ENCODE measurements at regions not wholly inside any gene's neighbourhood (a gene's known extent, or its start where the extent isn't known, plus 50 kb on each side); places are given as distances from the start of the nearest gene placed in this dataset.
"Not testable (repeated sequence)": the region's sequence is repeated elsewhere in the genome, so short reads cannot be mapped to it uniquely, and the experiment has no call there.

DNA sequence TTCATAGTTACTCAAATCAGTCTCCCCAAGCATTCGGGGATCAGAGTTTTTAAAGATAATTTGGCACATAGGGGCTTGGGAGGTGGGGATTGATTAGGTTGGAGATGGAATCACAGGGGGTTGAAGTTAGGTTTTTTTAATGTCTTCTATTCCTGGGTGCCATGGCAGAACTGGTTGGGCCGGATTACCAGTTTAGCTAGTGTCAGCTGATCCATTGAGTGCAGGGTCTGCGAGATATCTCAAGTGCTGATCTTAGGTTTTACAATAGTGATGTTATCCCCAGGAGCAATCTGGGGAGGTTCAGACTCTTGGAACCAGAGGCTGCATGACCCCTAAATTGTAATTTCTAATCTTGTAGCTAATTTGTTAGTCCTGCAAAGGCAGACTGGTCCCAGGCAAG lies 163.5 kb upstream of the ATP10A start:
- DNase-seq (ENCODE audit: low read depth) = not testable (repeated sequence)

DNA sequence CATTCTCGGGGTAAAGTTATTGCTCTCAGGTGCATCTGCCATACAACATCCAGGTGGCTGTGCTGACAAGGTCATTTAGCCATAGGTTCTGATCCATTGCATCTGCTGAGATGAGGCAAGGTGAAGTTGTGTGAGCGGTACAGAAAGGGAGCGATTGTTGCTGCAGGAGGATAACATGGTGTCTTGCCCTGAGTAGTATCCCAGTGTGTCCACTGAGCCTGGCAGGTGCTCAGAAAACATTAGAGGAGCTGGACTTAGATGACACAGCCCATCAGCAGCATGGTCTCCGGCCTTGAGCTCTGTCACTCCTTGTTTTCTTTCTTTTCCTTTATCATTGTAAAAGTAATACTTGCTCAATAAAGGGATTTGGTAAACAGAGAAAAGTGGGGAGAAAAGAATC lies 161.1 kb upstream of the ATP10A start:
- no peak for DNase-seq (ENCODE audit: low read depth)

DNA sequence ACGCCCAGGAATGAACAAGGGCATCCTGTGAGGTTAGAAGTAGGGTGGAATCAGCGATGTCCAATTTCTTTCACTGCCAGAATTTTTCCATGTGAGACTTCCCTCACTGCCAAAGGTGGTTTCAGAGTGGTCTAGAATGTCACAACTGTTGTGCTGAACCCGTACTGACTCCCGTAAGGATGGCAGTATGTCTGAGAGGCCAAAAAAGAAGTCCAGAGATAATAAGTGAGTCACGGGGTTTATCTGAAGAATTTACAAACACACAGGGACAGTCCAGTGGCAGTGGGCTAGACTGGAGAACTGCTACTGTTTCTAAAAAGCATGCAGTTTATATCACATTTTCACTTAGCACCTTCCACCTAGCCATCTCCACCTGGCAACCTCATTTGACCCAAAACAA lies 160.6 kb upstream of the ATP10A start:
- DNase-seq (ENCODE audit: low read depth) = no peak

DNA sequence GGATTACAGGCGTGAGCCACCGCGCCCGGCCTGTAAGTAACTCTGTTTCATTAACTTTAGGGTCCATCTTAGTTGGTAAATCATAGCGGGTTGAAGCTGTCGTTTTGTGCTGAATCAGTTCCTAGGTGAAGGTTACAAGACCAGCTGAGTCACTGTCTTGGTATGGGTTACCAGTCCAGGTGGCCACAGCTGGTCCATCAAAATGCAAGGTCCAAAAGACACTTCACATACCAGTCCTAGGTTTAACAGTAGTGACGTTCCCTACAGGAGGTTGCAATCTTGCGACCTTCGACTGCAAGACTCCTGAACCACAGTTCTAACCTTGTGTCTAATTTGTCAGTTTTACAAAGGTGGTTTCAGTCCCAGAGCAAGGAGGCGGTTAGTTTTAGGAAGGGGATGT lies 160.1 kb upstream of the ATP10A start:
- DNase-seq (ENCODE audit: low read depth) = no peak

DNA sequence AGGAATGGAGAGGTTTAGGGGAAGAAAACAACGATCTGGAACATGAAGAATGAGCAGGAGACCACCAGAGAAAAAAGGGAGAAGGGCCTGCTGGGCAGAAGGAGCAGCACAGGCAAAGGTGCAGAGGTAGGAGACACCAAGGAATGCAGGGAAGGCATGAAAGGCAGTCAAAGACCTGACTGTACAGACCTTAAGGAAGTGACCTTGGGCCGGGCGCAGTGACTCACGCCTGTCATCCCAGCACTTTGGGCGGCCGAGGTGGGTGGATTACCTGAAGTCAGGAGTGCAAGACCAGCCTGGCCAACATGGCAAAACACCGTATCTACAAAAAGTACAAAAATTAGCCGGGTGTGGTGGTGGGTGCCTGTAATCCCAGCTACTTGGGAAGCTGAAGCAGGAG lies 157.7 kb upstream of the ATP10A start:
- DNase-seq (ENCODE audit: low read depth) = no peak

DNA sequence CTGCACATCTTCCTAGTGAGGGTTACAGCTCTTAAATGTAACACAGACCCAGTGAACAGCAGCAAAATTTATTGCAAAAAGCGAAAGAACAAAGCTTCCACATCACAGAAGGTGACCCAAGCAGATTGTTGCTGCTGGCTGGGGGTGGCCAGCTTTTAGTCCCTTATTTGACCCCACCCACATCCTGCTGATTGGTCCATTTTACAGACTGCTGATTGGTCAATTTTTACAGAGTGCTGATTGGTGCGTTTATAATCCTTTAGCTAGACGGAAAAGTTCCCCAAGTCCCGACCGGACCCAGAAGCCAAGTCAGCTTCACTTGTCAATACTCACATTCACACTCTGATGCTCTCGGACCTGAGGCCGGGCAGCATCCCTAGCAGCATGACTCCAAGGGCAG lies 154.5 kb upstream of the ATP10A start:
- DNase-seq (ENCODE audit: low read depth) = no peak

DNA sequence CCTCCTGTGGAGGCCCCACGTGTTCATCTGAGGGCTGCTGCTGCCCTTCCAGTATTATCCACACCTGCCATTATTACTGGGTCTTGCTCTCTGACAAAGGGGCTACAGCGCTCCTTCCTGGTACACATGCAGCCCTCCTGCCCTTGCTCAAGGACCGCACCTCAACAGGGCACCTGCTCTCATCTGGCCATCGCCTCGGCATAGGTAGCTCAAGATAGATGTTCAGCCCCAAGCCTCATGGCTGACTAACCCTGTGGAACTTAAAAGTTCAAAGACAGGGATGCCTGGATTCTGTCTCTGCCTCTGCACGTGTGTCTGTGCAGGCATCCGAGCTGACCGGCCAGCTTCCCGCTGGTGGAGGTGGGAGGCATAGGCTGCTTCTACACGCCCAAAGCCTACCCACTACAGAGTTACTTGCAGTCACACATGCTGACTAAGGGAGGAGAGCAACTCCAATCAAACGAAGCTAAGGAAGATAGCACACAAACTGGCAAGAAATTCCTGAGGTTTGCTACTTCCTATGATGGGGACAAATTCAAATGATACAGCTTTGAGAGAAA lies 152.5 kb upstream of the ATP10A start:
- no peak for DNase-seq (ENCODE audit: low read depth)

DNA sequence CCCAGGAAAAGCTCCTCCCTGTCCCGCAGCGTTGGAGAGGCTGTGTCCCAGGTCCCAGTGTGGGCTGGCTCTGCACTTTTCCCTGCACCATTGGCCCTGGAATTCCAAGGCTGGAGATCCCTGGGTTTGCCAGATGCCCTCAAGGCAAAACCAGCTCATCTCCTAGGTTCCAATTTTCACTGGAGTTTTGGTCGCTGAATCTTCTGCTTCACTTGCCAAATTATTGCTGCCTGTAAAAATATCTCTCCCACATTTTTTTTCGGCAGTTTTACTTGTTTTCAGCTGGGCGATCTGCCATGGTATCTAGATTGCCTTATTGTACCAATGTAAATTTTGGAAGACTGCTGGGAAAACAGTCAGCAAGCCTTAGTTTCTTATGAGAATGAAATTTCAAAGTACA lies 150.9 kb upstream of the ATP10A start:
- DNase-seq (ENCODE audit: low read depth) = peak; percentile 79

DNA sequence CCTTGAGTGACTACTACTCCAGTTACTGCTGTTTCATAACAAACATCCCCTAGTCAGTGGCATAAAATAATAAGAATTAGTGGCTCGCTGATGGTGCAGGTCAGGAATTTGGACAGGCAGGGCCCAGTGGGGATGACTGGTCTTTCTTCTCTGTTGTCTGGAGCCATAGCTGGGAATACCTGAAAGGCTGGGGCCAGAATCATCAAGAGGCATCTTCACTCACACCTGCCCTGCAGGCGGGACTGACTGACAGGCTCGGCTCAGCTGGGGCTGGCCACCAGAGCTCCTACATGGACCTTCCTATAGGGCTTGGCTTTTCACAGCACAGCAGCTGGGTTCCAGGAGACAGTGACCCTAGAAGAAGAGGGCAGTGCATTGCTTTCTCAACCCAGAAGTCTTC lies 148.8 kb upstream of the ATP10A start:
- no peak for DNase-seq (ENCODE audit: low read depth)

DNA sequence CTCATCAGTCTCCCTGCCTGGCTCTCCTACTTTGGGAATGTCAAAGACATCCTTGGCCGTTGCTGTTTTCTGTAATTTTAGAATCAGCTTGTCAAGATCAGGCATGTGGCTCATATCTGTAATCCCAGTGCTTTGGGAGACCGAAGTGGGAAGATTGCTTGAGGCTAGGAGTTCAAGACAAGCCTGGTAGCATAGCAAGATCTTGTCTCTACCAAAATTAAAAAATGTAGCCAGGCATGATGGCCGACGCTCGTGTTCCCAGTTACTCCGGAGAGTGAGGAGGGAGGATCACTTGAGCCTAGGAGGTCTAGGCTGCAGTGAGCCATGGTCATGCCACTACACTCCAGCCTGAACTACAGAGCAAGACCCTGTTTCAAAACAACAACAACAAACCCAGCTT lies 144.0 kb upstream of the ATP10A start:
- no peak for DNase-seq (ENCODE audit: low read depth)

DNA sequence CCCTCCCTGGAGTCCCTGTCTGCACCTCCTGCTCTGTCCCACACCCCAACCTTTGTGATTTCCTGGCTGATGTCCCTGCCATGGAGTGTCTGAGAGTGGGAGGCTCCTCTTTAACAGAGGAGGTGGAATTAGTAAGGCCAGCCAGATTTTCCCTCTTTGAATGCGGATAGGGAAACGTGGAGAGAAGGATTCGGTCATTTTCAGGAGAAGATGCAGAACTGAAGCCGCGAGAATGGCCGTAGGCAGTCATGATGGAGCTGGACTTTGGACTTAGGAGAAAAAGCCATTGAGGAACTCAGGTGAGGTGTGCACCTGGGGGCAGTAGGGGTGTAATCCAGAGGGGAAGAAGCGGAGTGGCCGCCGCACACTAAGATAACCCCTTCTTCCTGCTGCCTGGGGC lies 138.1 kb upstream of the ATP10A start:
- DNase-seq (ENCODE audit: low read depth) = no peak

DNA sequence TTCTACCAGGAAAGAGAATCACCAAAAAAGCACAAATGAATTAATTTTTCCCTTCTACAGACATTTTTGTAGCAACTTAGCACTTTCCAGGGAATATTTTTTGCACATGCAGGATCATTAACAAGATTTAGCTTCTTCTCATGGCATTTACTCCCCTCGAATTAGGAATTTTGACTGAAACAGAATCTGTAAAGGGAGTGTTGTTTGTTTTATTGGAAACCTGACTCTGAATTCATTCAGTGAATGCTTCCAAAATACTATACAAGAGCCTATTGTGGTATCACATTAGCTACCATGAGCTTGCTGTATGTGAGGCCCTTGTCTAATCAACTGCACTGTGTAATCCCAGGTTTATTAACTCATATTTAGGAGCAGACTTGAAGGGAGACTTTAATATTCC lies 130.4 kb upstream of the ATP10A start:
- no peak for DNase-seq (ENCODE audit: low read depth)

DNA sequence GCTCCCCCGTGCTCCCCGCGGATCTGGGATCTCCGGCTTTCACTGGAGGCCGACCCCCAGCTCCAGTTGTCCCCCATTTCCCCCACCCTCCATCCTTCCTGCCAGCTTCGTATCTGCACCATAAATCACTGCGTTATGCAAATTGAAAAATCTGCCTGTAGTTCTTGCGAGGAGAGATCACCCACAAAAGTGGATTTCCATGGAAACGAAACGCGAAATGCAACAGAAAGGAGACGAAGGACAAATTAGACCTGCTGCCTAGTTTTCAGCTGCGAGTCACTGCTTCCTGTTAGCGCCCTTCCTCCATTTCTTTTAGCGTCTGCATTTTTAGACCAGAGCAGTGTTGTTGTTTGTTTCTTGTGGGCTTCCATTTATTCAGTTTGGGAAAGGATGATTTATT lies 127.1 kb upstream of the ATP10A start:
- DNase-seq (ENCODE audit: low read depth) = no peak

DNA sequence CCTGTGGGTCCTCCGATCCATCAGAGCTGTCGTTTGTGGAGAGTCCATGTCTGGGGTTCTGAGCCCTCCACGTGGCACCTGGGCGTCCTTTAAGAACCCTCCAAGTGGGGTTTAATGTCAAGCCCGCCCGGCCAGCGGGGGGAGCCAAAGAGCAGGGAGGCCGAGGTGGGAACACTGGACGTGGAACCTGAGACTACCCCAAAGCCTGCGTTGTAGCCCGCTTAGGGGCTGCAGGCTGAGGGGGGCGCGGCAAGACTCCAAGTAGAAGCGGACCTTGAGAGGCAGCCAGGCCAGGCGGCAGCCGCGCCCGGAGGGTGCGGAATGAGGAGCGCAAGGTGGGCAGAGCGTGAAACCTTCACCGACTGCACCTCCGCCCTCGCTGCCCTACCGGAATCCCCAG lies 126.2 kb upstream of the ATP10A start:
- no peak for DNase-seq (ENCODE audit: low read depth)

DNA sequence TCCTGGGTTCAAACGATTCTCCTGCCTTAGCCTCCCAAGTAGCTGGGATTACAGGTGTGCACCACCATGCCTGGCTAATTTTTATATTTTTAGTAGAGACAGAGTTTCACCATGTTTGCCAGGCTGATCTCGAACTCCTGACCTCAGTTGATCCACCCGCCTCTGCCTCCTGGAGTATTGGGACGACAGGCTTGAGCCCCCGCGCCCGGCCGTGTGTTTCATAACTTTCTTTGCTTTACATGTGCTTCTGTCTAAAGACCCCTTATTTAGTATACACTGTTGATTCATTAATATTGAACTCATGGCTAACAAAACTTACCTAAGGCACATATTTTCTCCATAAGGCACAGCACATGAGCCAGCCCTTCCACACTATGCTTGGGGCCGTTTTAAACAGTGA lies 125.6 kb upstream of the ATP10A start:
- not testable (repeated sequence) for DNase-seq (ENCODE audit: low read depth)

DNA sequence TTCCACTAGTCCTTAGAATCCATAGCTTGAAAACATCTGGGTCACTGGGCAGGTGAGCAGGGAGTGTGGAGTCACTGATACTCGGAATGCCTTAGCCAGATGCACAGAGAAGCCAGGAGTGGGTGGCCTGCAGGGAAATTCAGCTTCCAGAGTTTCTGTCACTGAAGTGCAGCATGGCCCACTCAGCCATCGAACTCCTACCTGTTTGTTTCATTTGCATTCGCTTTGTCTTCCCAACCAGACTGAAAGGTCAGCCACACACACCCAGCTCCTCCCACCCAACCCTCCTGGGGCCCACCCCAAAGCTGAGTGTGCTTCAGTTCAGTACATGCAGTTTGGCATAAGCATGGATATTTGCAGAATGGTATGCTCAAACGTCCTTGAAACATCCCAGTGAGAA lies 124.5 kb upstream of the ATP10A start:
- DNase-seq (ENCODE audit: low read depth) = no peak

DNA sequence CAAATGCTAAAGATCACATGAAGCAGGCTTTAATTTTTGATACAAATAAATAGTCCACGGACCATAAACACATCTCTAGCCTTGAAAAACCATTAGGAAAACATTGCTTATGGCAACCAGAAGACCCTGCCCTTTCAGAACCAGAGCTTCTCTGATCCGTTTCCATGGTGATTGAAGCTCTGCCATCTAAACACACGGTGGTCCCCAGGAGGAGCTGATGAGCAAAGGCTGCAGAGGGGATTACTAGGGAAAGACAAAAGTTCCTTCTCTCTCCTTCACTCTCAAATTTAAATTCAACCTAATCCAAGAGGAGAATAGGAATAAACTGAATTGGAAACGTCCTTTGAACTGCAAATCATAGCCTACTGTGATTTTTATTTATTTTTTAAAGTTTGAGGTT lies 122.0 kb upstream of the ATP10A start:
- DNase-seq (ENCODE audit: low read depth) = no peak

DNA sequence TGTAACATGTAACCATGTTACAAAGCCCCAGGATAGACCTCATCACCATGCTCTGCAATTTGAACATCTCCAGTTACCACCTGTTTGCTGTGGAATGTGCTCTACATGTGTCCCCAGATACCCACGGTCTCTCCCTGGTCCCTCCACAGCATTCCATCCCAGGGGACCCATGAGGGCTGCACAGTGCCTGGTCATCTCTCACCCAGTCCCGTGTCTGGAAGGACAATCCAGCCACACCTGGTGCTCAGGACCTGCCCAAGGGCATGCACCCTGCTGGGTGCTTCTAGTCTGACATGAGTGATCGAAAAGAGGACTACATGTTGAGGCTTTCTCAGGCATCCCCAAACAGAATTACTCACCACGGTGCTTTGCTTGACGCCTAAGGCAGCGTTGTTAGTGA lies 119.6 kb upstream of the ATP10A start:
- no peak for DNase-seq (ENCODE audit: low read depth)

DNA sequence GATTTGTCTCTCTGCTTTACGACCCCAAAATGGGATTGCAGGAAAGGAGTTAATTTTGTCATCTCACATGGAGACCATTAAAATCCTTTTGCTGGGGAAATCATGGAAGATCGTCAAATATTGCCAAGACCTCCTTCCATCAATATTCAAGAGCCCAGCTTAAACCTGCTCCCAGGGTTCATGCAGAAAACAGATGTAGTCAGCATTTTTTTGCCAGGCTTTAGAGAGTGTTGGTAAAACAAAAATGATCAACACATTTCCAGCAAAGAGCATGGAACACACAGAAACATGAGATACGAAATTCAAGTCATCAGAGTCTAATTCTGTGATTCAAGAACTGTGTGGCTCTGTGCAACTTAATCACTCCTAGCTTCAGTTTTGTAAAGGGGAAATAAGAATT lies 118.0 kb upstream of the ATP10A start:
- no peak for DNase-seq (ENCODE audit: low read depth)

DNA sequence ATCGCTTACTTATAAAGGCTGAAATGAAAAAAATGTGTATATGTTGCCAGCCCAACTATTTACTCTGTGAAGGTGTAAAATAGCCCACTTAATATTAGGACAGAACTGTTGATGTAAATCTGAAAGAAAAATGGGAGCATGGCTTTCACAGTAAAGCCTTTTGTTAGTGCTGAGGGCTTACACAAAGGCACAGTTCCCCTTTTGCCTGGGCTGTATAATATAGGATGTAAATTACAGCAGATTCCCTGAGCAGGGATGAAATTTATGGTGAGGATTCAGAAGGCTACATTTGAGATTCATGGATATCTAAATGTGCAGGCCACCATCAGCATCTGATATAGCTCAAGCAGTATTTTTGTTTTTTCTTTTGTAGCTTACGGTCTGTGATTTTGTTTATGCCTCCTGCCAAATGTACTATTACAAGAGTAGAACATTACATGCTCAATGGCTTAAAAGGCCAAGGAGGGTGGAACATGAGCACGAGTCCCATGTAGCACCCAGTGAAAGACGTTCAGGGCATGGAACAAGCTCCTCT lies 109.1 kb upstream of the ATP10A start:
- DNase-seq (ENCODE audit: low read depth) = no peak

DNA sequence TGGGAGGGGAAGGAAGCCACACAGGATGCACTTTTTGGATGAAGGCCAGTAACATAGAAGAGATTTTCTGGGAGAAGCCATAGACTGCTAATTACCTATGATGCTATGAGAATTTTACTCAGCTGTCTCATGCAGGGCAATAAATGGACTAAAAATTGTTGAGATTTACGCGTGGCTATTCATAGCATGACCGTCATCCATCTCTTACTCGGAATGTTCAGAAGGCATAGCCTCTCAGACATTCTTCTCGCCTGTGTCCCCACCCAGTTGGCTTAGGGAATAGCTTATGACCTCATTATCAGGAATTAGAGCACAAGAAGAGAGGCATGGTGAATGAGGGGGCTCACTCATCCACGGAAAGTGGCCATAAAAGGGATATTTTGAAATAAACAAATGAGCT lies 107.9 kb upstream of the ATP10A start:
- DNase-seq (ENCODE audit: low read depth) = peak; percentile 75

DNA sequence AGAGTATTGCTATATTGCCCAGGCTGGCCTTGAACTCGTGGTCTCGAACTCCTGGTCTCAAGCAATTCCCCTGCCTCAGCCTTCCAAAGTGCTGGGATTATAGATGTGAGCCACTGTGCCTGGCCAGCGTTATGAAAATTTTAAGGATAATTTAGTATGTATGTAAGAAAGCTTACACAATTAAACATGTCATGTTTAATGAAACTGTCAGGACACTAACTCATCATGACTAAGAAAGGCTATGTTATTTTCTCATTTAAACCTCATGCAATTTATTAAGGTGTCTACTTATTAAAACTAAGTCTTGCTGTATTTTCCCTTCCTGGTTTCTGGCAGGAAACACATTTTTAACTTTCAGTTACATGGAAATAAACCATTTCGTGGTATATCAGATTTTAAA lies 106.8 kb upstream of the ATP10A start:
- DNase-seq (ENCODE audit: low read depth) = no peak

DNA sequence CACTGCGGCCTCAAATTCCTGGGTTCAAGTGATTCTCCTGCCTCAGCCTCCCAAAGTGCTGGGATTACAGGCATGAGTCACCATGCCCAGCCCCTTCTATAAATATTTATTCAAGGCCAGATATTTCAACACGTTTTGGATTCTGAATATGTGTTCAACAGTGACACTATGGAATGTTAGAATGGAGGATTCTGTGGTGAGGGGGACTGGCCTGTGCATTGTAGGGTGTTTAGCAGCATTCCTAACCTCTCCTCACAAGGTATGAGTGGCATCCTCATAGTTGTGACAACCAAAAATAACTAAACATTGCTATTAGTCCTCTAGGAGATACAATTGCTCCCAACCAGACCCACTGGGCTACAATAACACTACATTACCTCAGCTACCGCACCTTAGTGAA lies 104.0 kb upstream of the ATP10A start:
- DNase-seq (ENCODE audit: low read depth) = peak; percentile 50

DNA sequence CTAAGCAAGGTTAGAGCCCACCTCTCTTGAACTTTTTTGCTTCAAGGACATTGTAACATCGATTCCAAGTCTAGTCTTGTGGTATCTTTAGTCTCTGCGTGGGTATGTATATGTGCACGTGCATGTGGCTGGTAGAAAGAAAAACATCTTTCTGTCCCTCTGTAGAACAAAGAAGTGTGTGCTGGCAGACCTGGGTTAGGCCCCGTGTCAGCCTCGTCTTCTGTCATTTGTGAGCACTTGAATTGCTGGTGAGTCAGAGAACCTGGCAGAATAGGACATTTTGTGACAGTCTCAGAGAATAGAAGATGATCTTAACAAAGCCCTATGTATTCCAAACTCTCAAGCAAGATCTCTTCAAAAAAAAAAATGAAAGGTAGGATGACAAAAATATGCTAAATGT lies 102.2 kb upstream of the ATP10A start:
- DNase-seq (ENCODE audit: low read depth) = no peak

DNA sequence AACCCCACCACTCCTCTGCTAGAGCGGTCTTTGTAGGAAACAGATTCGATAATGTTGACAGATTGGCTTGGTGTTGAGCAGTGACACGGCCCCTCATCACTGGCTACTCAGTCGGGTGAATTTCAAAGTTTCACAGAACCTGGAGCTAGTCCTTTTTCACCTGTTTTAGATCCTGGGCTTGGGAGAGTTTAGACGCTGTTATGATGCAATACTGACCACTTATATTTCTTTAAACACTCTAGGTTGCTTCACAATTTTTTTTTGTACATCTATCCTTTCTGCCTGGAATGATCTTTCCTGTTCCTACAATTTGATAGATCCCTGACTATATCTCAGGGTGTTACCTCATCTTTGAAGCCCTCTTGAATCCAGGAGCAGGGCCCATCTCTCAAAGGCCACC lies 97.1 kb upstream of the ATP10A start:
- DNase-seq (ENCODE audit: low read depth) = no peak

Measured in EH (cell line).